GM19372 (cell line): ENCODE measurements at regions not wholly inside any gene's neighbourhood (a gene's known extent, or its start where the extent isn't known, plus 50 kb on each side); places are given as distances from the start of the nearest gene placed in this dataset.
"Not testable (repeated sequence)": the region's sequence is repeated elsewhere in the genome, so short reads cannot be mapped to it uniquely, and the experiment has no call there.

ENCODE experiments used
- ATAC-seq: cut with Tn5 transposase; IDR thresholded peaks from one replicate; pipeline ENCODE4 v1.9.1; 2021; ENCODE audit warnings: mild to moderate bottlenecking, low read depth, moderate library complexity; ENCODE audit not compliant: unreplicated experiment

GRCh38 chr9:85163415-85163814, 493.9 kb downstream of the NTRK2 start:
- ATAC-seq = no peak

- no peak for ATAC-seq
Observed at GRCh38 chr9:85162822-85163221, 493.3 kb downstream of the NTRK2 start.

- ATAC-seq = not testable (repeated sequence)
Observed at GRCh38 chr9:85160944-85161343, 491.4 kb downstream of the NTRK2 start.

DNA sequence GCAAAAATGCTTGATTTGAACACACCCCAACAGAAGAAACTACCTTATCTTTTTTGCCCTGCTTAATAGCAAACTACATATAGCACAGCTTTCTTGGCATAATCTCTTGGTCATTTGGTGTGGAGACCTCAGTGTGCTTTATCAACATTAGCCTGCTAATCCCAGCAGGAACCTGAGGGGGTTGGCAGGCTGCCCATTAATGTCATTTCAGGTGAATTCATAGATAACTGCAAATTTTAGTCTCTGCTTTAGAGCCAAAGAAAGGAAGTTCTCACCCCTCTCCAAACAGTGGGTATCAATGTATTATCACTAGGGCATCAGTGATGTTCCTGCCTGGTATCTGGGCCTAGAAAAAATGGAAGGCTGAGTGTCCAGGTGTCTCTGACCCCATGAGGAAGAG, 489.0 kb downstream of the NTRK2 start:
- ATAC-seq = no peak

GRCh38 chr9:85157772-85158171, 488.2 kb downstream of the NTRK2 start:
- ATAC-seq = no peak

DNA sequence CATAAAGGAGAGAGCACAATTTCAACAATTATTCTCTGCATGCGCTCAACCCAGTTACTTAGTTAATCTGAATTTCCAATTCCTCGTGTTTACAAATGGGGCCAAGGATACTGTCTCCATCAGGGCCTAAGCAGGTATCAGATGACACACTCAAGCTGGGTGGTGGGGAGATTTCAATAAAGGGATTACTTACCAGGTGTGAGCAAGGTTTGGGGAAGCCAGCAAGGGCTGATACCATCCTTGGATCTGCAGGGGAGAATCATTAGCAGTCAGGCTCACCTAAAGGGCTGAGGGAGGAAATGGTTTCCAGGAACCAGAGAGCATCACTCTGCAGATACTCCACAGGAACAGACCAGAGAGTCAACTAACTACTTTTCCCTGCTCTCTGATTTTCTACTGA, 487.1 kb downstream of the NTRK2 start:
- ATAC-seq = no peak

- ATAC-seq = no peak
Observed at GRCh38 chr9:85155352-85155751, 485.8 kb downstream of the NTRK2 start.

DNA sequence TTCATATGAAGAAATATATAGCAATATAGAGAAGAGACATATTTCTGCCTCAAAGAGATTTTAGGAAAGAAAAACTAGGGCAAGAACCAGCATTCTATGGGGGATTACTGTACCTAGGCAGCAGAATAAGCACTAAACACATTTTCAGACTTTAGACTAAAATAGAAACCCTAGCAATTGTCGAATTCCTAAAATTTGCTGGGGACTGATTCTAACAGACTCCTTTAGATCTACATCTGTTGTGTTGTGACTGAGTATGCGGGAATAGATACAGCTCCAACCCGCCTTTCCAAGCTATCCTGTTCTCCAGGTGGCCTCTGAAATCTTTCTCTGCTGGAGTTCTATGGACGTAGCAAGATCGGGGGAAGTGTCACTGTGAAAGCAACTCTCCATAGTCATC, 482.2 kb downstream of the NTRK2 start:
- ATAC-seq = no peak

- ATAC-seq = no peak
Observed at GRCh38 chr9:85151162-85151561, 481.6 kb downstream of the NTRK2 start.

DNA sequence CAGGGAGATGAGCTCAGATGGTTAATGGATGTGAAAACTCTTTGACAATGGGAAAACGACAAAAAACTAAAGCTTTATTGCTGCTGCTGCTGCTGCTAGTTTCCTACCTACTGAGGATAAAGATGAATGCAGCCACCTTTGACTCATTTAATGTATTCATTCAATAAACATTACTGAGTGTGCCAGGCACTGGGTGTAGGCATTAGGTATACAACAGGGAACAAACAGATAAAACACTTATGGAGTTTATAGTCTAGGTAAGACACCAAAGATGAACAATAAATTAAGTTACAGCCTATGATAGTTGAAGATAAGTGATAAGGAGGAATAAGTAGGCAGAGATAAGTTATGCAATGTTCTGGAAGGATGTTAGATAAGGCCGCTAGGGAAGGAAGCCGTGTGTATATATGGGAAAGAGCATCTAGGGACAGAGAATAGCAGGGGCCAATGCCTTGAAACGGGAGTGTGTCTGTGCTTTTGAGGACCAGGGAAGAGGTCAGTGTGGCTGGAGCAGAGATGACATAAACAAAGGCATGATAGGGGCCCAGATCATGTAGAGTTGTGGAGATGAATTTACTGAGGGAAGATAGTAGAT, 477.6 kb downstream of the NTRK2 start:
- no peak for ATAC-seq

DNA sequence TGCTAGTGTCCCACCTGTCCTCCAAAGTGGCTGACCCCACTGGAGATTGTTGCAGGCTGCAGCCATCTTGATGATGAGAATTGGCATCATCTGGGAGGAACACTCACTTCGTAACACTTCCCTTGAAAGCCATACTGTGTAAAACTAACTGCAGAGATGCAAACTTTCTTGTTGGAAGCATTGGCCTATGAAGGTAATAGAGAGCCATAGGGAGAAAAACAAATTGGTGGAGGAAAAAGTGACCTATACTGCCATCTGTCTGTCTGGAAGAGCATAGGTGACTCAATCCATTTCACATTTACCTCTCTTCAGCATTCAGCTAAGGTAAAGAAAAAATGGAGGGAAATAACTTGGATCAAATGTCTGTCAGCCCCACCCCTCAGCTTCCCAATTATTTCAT, 473.4 kb downstream of the NTRK2 start:
- ATAC-seq = no peak

DNA sequence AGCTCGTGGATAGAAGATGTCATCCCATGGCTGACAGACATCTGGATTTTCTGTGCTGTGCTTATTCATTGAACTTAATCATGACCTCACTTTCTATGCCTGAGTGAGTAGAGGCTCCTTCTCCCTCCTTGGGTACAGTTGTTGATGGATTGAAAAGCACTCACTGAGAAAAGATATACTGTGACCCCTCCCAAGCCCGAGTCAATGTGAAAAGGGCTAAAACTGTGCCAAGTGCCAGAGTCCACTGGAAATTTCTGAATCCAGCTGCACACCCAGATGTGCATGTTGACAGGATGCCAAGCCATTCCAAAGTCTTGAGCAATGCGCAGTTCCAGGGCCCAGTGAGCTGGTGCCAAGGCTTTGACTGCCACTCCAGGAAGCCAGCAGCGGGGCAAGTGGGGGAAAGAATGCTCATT, 473.0 kb downstream of the NTRK2 start:
- ATAC-seq = no peak

- no peak for ATAC-seq
Observed at GRCh38 chr9:85137696-85138095, 468.2 kb downstream of the NTRK2 start.

DNA sequence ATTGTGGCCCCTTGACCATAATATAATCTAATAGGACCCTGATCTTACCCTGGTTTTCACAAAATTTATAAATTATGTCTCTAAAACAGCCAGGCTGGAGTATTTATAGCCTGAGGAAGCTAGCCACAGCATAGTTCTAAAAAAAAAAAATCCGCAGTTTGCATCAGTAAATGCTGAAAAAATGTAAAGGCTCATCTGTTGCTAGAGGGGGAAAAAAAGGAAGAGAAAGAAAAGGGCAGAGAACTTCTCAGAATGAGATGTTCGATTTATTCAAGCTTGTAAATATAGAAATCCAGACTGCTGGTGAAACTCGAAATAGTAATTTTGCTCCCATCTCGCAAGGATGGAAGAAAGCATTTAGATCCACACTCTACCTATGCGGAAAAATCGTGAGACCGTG, 467.5 kb downstream of the NTRK2 start:
- no peak for ATAC-seq

DNA sequence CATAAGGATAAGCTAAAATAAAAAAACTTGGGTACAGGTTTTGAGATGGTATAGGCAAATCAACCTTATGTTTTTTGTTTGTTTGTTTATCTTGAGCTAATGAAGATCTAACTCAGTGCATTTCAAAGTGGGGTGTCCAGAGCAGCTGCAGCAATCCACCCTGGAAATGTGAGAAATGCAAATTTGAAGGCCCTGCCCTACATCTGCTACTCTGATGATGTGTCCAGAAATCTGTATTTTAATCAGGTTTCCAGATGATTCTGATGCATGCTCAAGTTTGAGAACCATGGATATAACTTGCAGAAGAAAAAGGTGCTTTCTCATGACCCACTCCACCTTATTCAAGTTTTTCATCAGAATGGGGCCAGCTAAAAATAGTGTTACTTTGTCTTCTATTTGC, 467.0 kb downstream of the NTRK2 start:
- ATAC-seq = no peak

GRCh38 chr9:85130764-85131163, 461.2 kb downstream of the NTRK2 start:
- ATAC-seq = no peak

- ATAC-seq = no peak
Observed at GRCh38 chr9:85130260-85130659, 460.7 kb downstream of the NTRK2 start.

GRCh38 chr9:85129514-85129913, 460.0 kb downstream of the NTRK2 start:
- ATAC-seq = no peak

DNA sequence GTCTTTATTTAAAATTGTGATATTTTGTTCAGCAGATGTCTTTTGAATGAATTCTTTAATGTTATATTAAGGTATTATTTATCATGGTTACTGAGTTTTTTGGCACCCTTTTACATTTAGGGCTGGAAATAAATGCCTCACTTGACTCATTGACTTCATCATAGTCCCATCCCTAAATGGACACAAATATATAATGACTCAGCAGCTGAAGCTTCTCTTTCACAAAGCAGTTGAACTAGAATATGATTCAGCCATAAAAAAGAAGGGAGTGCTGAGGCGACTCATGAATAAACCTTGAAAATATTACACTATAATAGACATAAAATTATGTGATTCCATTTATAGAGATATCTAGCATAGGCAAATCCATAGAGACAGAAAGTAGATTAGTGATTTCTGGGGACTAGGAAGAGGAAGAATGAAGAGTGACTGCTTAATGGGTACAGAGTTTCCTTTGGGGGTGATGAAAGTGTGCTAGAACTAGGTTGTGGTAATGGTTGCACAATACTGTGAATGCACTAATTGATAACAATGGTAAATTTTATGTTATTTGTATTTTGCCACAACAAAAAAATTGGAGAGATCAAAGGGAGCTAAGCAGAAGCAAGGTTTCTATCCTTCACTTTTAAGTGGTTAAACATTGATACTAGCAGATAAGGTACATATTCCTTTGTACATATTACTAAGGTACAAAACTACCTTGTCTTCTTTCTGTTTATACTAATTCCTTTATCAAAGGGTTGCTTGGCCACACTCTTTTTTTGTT, 449.6 kb downstream of the NTRK2 start:
- no peak for ATAC-seq

- ATAC-seq = no peak
Observed at GRCh38 chr9:85117831-85118230, 448.3 kb downstream of the NTRK2 start.

GRCh38 chr9:85115473-85115872, 445.9 kb downstream of the NTRK2 start:
- ATAC-seq = no peak

GRCh38 chr9:85114799-85115198, 445.3 kb downstream of the NTRK2 start:
- no peak for ATAC-seq
